HG03457 (cell line): ENCODE measurements at regions not wholly inside any gene's neighbourhood (a gene's known extent, or its start where the extent isn't known, plus 50 kb on each side); places are given as distances from the start of the nearest gene placed in this dataset.
"Not testable (repeated sequence)": the region's sequence is repeated elsewhere in the genome, so short reads cannot be mapped to it uniquely, and the experiment has no call there.

Source experiments
- ATAC-seq: cut with Tn5 transposase; IDR thresholded peaks from one replicate; pipeline ENCODE4 v1.9.1; 2021; ENCODE audit warnings: moderate number of reproducible peaks; ENCODE audit not compliant: unreplicated experiment

DNA sequence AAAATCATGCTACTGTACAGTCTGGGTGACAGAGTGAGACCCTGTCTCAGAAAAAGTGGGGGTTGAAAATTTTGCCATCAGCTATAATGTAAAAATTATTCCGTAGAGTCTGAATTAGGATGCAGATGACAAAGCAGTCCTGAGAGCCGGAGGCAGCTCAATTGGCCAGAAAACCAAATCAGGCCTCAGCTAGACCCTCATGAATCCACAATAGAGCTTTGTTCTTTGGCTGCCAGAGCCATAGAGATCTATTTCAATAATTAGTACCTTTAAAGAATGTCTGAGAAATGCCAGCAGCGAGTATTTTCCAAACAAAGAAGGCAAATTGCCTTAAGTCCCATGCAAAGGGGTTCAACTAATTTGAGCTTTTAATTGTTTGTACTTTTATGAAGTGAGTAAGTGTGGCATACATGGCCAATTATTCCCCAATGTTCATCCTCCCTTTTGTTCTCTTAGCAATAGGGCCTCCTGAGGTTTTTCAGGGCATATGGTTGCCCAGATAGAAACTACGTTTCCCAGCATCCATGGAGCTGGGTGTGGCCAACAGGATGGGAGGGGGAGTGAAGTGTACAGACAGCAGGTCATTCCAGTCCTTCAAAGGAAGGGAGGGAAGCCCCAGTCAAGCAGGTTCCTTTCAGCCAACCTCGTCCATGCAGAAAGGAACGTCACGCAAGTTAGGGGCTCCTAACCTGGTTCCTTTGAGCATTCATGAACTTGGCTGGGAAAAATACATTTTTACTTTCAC lies 211.3 kb upstream of the APCDD1 start:
- no peak for ATAC-seq

DNA sequence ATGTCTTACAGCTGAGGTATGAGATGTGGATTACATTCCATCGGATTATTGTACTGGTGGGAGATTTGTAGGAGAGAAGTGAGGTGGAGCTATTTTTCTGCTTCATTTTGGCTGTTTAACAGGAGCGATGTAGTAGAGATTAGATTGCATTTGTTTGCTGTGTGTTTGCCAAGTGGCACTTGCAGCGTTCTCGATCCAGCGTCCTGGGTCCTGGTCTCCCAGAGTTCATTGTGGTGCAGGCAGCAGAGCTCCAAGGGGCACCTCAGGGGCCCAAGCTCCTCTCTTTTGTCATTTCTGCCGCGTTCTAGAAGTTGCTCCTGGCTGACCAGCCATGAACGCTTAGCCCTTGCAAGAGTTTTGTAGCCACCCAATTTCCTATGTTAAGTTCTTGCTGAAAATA lies 210.1 kb upstream of the APCDD1 start:
- no peak for ATAC-seq

DNA sequence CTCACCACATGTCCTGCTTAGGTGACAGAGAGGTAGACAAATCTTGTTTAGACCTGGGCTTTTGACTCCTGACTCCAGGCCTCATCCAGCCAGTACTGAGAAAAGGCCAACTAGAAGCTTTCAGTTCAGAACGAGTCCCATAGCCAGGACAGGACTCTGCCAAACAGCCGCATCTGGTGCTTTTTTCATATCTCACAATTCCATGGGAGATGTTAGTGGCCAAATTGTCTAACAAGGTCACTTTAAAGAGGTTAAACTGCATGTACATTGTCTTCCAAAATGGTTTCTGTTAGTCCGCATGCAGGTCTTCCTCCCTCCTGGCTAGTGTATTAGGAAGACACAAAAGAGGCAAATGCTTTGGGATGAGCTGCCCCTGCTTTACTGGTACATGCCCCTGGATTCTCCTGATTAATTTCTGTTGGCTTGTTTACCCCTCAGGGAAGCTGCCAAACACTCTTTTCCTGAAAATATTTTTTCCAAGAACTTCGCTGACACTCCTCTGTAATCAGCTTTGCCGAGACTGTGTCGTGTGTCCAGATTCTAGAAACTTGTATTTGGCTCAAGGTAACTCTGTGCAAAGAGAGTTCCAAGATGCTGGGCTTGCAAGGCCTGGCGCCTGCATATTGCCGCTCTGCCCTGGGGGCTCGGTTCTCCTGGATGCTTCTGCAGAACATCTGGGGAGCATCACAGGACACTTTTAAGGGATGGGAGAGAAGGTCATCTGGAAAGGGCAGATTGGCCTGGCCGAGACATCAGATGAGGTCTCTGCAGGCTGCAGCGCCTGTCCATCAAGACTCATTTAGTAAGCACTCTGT lies 209.2 kb upstream of the APCDD1 start:
- ATAC-seq: no peak

DNA sequence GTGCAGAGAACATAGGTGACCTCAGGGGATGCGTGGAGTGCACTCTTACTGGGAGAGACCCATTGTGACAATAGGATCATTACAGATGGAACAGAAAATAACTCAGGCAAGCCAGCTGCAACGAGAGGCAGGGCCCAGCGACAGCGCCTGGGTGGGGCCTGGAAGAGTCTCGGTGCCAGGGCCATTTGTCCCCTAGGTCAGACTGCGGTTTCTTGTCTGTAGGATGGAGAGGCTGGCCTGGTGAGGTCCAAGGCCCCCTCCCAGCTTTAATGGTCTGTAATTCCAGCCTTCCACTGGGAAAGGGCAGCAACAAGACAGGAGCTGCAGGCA lies 208.6 kb upstream of the APCDD1 start:
- no peak for ATAC-seq

- no peak for ATAC-seq
These were observed 207.3 kb upstream of the APCDD1 start for GRCh38 chr18:10247021-10247741.

DNA sequence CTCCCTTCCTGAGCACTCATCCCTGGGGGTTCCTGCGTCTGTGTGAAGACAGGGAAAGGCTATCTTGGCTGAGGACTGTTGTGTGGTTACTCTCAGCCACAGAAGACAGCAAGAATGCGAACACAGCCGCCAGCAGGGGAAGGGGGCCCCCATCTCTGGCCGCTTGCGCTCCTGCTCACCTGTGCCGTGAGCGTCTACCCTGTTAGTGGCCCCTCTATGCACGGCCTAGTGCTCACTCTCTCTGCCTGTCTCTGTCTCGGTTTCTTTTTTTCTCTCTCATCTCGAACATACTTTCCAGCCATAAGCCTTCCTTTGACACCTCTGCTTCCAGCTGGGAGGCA lies 206.7 kb upstream of the APCDD1 start:
- no peak for ATAC-seq

DNA sequence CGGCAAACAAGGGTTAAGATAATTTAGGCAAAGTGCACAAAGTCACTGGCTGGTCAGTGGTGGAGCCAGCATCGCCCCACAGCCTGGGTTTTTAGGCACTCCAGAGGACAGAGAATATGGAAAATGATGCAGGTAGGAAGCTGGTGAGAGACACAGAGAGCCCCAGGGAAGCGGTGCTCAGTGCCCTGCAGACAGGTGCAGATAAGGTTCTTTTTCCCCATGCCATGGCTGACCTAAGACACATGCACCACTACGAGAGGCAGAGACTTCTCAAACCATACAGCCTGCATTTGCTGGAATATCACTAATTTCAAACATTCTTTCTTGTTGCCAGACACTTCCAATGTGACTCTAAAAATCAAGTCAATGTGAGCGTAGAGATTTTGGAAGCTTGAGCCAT lies 205.7 kb upstream of the APCDD1 start:
- ATAC-seq: no peak

DNA sequence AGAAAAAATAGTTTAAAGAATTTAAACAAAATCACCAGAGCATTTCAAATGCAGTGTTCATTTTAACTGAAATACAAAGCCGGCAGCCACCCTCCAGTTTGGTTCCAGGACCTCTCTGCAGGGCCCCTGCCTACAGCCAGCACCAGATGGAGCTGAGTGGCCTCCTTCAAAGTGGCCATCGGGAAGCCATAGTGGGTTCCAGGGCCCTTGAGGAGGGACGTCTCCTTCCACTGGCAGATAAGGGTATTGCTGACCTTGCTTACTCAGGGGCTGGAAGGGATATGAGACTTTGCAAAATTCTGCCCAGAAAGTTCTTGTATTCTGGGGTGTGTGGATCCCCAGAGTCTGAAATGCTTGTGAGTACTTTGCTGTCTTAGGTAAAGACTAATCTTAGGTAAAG lies 205.2 kb upstream of the APCDD1 start:
- ATAC-seq: no peak

DNA sequence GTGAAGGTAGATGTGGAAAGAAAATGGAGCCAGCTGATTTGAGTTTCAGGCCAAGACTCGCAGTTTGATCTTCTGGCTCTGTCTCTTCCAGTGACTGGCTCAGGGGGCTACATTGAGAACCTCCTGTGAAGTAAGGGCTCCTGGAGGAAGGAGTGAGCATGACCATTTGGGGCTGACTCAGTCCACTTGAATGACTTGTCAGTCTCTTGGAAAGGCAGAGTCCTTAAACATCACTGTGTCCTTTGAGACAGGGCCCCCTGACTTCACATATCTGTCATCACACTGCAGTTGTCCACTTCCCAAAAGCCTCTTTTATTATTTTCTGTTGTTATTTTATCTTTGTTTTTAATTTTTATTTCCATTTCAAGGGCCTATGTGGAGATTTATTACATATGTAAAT lies 204.6 kb upstream of the APCDD1 start:
- no peak for ATAC-seq

- no peak for ATAC-seq
These were observed 201.9 kb upstream of the APCDD1 start for GRCh38 chr18:10252494-10252893.

DNA sequence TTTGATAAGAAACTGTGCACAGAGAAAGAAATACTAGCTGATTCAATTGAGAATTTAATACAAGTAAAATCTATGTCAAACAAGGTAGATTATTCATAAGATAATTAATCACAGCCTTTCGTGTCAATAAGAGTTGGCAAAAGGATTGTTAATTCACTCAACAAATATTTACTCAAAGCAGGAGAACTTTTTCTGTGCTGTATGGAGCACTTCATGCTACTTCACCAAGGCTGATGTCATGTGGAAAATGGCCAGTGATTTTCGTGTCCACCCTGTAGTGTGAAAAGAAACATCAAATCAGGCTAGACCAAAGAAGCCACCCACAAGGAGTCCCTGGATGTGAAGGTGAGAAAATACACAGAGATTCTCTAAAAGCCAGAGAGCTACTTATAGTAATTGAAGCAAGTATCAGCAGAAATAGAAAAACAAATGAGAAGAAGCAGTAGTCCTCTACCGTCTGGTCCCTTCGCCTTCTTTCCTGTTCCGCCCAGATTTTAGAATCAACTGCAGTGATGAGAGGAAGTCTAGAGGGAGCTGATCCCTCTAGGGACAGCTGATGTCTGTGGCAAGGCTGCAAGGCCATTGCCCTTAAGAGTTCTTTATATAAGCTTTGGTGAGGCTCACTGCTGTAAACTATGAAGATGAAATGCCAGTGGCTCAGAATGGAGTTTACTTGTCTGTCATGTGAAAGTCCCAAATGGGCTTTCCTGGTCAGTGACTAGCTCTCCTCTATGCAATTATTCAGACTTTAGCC lies 201.3 kb upstream of the APCDD1 start:
- ATAC-seq: no peak

- not testable (repeated sequence) for ATAC-seq
These were observed 198.2 kb upstream of the APCDD1 start for GRCh38 chr18:10256276-10256675.

- ATAC-seq: no peak
These were observed 195.5 kb upstream of the APCDD1 start for GRCh38 chr18:10258836-10259474.

- ATAC-seq: no peak
These were observed 194.5 kb upstream of the APCDD1 start for GRCh38 chr18:10259901-10260300.

DNA sequence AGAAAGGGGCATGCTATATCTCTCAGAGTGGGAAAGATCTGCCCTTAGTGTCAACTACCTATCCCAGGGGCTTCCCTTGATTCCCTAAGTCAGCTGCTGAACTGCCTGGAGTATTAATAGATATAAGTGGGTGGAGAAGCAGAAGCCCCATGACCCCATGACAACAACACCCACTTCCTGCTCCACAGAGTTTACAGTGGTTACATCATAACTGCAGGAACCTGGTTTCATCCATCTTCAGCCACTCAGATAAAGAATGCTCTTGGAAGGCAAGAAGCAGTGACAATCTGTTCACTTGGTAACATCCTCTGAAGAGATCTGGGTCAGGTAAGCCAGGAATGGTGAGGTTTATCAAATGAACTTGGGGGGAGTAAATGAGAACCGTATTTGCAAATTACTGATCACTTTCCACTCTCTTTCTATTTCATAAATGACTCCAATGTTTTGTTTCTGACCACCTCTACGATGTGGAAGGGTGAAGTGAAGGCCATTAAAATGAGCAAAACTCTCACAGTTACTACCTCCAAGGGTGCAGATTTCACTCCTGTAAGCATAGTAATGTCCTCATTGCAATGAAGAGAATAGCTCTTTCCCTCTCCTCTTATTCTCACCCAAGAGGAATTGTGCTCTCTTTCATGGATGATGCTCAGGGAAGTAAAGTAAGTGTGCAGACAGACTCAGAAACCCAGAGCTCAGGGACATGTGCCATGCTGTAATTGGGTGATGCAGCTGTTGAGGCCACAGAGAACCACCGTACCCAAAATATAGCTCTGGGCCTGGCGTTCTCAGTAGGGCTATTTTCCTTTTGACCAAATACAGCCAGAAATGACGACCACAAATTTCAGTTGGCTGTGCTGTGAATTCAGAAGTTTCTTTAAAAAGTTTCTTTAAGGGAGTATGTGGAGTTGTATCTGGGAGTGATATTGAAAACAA lies 192.8 kb upstream of the APCDD1 start:
- no peak for ATAC-seq

DNA sequence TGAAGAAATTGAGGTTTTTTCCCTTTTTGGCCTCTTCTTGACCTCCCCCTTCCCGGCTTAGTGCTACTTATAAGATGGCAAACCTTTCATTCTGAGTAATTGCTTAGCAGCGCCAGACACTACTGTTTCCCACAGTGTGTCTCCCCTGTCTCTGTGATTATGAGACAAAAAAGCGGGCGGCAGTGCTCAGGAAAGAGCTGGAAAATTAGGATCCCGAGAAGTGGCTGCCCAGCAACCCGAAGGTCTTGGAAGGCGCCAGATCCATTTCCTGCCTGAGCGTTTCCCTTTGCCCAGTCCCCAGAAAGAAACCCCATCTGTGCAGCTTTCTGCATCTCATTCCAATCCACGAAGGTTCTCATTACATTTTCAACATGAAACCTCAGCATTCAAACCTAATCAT lies 191.9 kb upstream of the APCDD1 start:
- no peak for ATAC-seq

GRCh38 chr18:10264260-10264659 lies 190.2 kb upstream of the APCDD1 start:
- no peak for ATAC-seq

GRCh38 chr18:10265560-10266333 lies 188.7 kb upstream of the APCDD1 start:
- no peak for ATAC-seq

GRCh38 chr18:10266334-10266590 lies 188.2 kb upstream of the APCDD1 start:
- ATAC-seq: no peak
